Peyer's patch (tissue), 4 donors: ENCODE measurements at regions not wholly inside any gene's neighbourhood (a gene's known extent, or its start where the extent isn't known, plus 50 kb on each side); places are given as distances from the start of the nearest gene placed in this dataset.
"Not testable (repeated sequence)": the region's sequence is repeated elsewhere in the genome, so short reads cannot be mapped to it uniquely, and the experiment has no call there.

ENCODE experiments used
- DNase-seq, 3 donors: peaks; one replicate each; pipeline ENCODE4 v3.0.0-alpha.2; 2017 to 2019
- H3K27ac ChIP-seq, 4 donors: fragments of 200-600 bp; sonication (generic); one replicate each; pipeline ENCODE4 v1.5.1; 2016 to 2019
- H3K27me3 ChIP-seq, 2 donors: fragments of 200-600 bp; sonication (generic); one replicate each; pipeline ENCODE4 v1.5.1; 2019
- H3K36me3 ChIP-seq, 3 donors: fragments of 200-600 bp; sonication (generic); one replicate each; pipeline ENCODE4 v1.5.1; 2016 to 2019
- H3K4me1 ChIP-seq, 4 donors: fragments of 200-600 bp; sonication (generic); one replicate each; pipeline ENCODE4 v1.5.1; 2016 to 2019
- H3K4me3 ChIP-seq, 4 donors: fragments of 200-600 bp; sonication (generic); 1 replicate in 3 of 4; 2 replicates in 1 of 4; pipeline ENCODE4 v1.5.1; 2016 to 2019; ENCODE audit warnings: mild to moderate bottlenecking in 1 of 4
- H3K9me3 ChIP-seq, 4 donors: fragments of 200-600 bp; sonication (generic); one replicate each; pipeline ENCODE4 v1.5.1; 2016 to 2019; ENCODE audit warnings: mild to moderate bottlenecking in 1 of 4
- POLR2A ChIP-seq, 2 donors: fragments of 450-650 bp; IDR thresholded peaks; one replicate each; pipeline ENCODE4 v1.5.1; 2017; ENCODE audit warnings: antibody characterized with exemption in 2 of 2, mild to moderate bottlenecking in 2 of 2, moderate library complexity in 2 of 2
- TF ChIP-seq, protein P1 (sequence below), 6 experiments: fragments of 450-650 bp in 4 of 6; fragments of 200-600 bp in 2 of 6; sonication (generic) in 1 of 6; IDR thresholded peaks; one replicate each; pipeline ENCODE4 v1.5.1; 2017 to 2019; ENCODE audit warnings: antibody characterized with exemption in 6 of 6, mild to moderate bottlenecking in 3 of 6, moderate library complexity in 1 of 6

DNA sequence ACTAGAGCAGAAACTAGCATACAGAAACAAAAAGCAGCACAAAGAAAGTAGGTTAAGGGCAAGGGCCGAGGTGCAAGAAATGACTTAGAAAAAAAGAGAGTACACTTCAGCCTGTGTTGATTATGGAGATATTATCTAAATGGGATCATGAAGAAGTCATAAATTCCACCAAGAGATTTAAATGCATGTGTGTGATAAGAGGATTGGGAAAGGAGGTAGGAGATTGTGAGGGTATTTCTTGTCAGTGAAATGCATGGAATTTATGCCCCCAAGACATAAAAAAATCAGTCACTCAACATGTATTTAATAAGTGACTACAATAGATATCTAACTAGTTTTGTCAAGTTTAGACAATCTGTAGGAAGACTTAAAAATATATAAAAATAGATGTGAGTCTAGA is 976.2 kb upstream of the LRFN5 start:
- H3K4me3 ChIP-seq = no peak overlapping the region
- H3K4me1 ChIP-seq = no peaks in the 10 kb centered on the region
- TF ChIP-seq POLR2A (IDR thresholded peaks at IDR 0.05) = no peak
- TF ChIP-seq, protein P1, sequence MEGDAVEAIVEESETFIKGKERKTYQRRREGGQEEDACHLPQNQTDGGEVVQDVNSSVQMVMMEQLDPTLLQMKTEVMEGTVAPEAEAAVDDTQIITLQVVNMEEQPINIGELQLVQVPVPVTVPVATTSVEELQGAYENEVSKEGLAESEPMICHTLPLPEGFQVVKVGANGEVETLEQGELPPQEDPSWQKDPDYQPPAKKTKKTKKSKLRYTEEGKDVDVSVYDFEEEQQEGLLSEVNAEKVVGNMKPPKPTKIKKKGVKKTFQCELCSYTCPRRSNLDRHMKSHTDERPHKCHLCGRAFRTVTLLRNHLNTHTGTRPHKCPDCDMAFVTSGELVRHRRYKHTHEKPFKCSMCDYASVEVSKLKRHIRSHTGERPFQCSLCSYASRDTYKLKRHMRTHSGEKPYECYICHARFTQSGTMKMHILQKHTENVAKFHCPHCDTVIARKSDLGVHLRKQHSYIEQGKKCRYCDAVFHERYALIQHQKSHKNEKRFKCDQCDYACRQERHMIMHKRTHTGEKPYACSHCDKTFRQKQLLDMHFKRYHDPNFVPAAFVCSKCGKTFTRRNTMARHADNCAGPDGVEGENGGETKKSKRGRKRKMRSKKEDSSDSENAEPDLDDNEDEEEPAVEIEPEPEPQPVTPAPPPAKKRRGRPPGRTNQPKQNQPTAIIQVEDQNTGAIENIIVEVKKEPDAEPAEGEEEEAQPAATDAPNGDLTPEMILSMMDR (IDR thresholded peaks at IDR 0.05) = no peak
- H3K27me3 ChIP-seq = no peaks in the 10 kb centered on the region
- no peak for DNase-seq
- H3K9me3 ChIP-seq = peaks cover 0 to 3% (median 0%) of the 10 kb centered on the region in 4 donors
- H3K27ac ChIP-seq = no peak overlapping the region
- H3K36me3 ChIP-seq = no peaks in the 10 kb centered on the region

DNA sequence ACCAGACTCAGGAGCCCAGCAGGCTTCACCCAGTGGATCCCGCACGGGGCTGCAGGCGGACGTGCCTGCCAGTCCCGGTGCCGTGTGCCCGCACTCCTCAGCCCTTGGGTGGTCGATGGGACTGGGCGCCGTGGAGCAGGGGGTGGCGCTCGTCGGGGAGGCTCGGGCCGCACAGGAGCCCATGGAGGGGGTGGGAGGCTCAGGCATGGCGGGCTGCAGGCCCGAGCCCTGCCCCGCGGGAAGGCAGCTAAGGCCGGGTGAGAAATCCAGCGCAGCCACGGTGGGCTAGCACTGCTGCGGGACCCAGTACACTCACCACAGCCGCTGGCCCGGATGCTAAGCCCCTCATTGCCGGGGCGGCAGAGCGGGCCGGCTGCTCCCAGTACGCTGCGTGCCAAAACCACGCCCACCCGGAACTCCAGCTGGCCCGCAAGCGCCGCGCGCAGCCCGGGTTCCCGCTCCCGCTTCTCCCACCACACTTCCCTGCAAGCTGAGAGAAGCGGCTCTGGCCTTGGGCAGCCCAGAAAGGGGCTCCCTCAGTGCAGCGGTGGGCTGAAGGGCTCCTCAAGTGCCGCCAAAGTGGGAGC is 977.0 kb upstream of the LRFN5 start:
- DNase-seq, H3K4me1 ChIP-seq, H3K4me3 ChIP-seq, H3K36me3 ChIP-seq, H3K9me3 ChIP-seq, H3K27me3 ChIP-seq, H3K27ac ChIP-seq: not testable (repeated sequence)

DNA sequence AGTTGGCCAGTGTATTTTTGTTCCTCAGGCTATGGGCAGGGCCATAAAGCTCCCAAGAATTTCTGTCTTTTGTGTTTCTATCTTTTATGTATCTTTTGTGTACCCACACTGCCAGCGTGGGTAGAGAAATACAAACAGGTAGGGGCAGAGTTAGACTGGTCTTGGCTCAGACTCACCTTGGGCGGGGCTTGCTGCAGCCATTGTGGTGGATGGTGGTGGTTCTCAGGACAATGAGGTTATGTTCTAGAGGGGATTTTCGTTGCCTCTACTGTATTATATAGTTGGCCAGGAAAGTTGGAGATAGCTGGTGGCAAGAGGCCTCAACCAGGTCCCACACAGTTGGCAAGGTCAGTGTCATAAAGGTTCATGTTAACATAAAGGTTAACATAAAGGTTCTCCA is 977.5 kb upstream of the LRFN5 start:
- Histone ChIP-seq H3K36me3 (no peaks in the 10 kb centered on the region), H3K4me3 (no peak overlapping the region), H3K27ac (no peak overlapping the region), H3K9me3 (no peaks in the 10 kb centered on the region), H3K4me1 (no peaks in the 10 kb centered on the region), H3K27me3 (no peaks in the 10 kb centered on the region)
- no peak for TF ChIP-seq POLR2A (IDR thresholded peaks at IDR 0.05)
- TF ChIP-seq, protein P1 (IDR thresholded peaks at IDR 0.05) = no peak
- no peak for DNase-seq

DNA sequence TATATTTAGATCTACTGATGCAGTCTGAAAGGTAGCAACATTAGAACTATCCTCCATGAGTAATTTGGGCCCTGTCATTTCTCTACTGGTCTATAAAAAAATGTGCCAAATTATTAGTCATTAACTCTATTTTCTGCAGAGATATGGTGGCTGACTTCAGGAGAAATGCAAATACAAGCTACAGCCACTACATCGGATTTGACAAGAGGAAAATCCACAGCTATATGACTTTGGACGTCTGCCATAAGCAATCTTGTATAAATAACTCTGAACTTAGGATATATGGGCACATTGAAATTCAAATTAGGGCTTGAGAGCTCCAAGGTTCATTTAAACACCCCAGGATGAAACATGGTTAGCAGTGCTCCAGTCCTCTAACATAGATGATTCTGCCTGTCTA is 983.0 kb upstream of the LRFN5 start:
- no peak for DNase-seq
- H3K27ac ChIP-seq = no peak overlapping the region
- H3K4me1 ChIP-seq = no peaks in the 10 kb centered on the region
- no peak for TF ChIP-seq POLR2A (IDR thresholded peaks at IDR 0.05)
- TF ChIP-seq, protein P1 (IDR thresholded peaks at IDR 0.05) = no peak
- no peaks in the 10 kb centered on the region for H3K36me3 ChIP-seq
- H3K9me3 ChIP-seq = no peaks in the 10 kb centered on the region
- no peak overlapping the region for H3K4me3 ChIP-seq
- no peaks in the 10 kb centered on the region for H3K27me3 ChIP-seq

DNA sequence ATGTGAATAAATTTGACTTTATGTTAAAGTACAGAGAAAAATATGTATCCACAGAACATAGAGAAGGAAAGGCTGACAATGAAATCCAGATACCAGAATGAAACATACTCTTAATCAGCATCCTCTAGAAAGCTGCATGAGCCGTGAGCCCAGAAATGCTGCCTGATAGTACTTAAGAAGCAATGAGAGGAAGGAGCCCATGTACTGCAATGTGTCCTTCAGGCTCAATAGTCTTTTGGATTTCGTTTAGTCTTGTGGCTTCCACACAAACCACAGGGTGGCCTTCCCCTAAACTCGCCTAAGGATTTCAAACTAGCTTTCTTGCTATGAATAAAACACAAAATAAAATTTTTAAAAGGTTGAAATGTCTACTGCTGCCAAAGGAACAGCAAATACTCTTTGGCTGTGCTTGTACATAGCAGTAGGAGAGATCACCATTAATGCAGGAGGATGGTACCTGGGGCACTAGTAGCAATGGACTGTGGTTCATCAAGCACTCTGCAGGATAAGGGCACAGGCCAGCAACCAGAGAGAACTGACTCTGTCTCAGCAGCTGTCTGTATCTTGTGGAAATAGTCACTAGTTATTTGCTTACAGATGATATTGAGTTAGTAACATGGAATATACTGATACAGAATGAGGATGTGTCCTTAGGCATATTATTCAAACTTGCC is 988.3 kb upstream of the LRFN5 start:
- Histone ChIP-seq H3K4me1 (no peaks in the 10 kb centered on the region), H3K27ac (no peak overlapping the region), H3K4me3 (no peak overlapping the region), H3K36me3 (no peaks in the 10 kb centered on the region), H3K27me3 (no peaks in the 10 kb centered on the region), H3K9me3 (no peaks in the 10 kb centered on the region)
- no peak for TF ChIP-seq POLR2A (IDR thresholded peaks at IDR 0.05)
- TF ChIP-seq, protein P1 (IDR thresholded peaks at IDR 0.05) = no peak
- no peak for DNase-seq

DNA sequence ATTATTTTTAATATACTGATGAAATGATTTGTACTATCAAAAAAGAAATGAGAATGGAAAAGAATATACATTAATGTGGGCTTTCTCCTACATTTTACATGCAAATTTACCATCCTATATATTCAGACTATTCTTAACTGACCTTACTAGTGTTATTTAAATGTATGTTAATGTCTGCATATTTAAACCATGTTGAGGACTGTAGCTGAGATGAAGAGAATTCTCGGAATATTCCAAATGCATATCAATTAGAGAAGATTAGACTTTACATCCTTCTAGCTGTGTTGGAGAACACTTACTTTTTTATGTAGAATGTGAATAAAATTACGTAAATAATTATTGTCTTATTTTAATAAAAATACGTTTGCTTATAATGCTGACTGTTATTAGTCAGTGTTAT is 990.1 kb upstream of the LRFN5 start:
- no peaks in the 10 kb centered on the region for H3K27me3 ChIP-seq
- no peak overlapping the region for H3K27ac ChIP-seq
- TF ChIP-seq, protein P1 (IDR thresholded peaks at IDR 0.05) = no peak
- no peak for TF ChIP-seq POLR2A (IDR thresholded peaks at IDR 0.05)
- H3K4me1 ChIP-seq = no peaks in the 10 kb centered on the region
- no peaks in the 10 kb centered on the region for H3K36me3 ChIP-seq
- DNase-seq = no peak
- H3K4me3 ChIP-seq = no peak overlapping the region
- H3K9me3 ChIP-seq = no peaks in the 10 kb centered on the region
